HG03521 (cell line): ENCODE measurements at regions not wholly inside any gene's neighbourhood (a gene's known extent, or its start where the extent isn't known, plus 50 kb on each side); places are given as distances from the start of the nearest gene placed in this dataset.

Experiments
- ATAC-seq: cut with Tn5 transposase; IDR thresholded peaks from one replicate; pipeline ENCODE4 v1.9.1; 2021; ENCODE audit warnings: mild to moderate bottlenecking, moderate library complexity; ENCODE audit not compliant: unreplicated experiment

DNA sequence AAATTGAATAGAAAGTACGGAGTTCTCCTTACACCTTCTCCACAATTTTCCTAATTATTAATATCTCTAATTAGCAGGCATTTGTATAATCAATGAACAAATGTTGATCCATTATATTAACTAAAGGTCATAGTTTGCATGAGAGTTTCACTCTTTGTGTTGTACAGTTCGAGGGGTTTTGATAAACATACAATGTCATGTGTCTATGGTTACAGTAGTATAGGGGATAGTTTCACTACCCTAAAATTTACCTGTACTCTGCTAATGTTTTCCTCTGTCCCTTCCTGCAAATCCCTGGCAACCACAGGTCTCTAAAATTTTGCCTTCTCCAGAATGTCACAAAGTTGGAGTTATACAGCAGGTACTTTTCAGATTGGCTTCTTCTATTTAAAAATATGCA, 1199.8 kb upstream of the GJE1 start:
- ATAC-seq, result no peak

GRCh38 chr6:140931581-140931980, 1201.1 kb upstream of the GJE1 start:
- no peak for ATAC-seq

DNA sequence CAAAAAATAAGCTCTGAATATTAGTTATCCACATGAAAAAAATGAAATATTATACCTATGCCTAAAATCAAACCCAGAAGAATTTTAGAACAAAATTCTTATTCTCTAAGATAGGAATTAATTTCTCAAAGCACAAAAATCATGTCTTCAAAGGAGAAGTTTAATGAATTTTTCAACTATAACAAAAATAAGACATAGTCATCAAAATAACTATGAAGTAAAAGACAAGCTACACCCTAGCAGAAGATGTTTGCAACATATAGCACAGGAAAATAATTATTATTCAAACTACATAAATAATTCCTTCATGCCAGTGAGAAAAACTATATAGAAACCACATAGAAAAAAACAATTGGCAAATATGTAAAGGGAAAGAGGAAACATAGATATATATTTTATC, 1203.6 kb upstream of the GJE1 start:
- ATAC-seq, result no peak

GRCh38 chr6:140923048-140923447, 1209.7 kb upstream of the GJE1 start:
- no peak for ATAC-seq

GRCh38 chr6:140921366-140922226, 1211.1 kb upstream of the GJE1 start:
- peak; percentile 43 for ATAC-seq

DNA sequence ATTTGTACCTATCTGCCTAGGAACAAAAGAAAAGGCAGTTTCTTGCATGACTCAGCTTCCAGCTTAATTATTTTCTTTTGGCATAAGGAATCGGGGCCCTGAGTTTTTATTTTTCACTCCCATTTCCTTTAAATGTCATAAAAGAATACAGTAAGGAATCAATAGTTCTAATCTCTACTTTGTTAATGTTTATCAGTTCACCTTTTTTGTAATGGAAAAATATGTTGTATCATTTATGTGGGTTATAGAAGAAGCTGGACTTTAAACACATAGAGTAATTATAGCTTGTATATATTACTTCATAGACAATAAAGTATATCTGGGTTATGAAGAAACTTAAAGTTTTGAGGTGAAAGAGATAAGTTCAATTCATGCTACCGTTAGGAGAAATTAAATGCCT, 1214.8 kb upstream of the GJE1 start:
- no peak for ATAC-seq

GRCh38 chr6:140915551-140915950, 1217.2 kb upstream of the GJE1 start:
- no peak for ATAC-seq

- no peak for ATAC-seq
Observed at GRCh38 chr6:140915103-140915502, 1217.6 kb upstream of the GJE1 start.

DNA sequence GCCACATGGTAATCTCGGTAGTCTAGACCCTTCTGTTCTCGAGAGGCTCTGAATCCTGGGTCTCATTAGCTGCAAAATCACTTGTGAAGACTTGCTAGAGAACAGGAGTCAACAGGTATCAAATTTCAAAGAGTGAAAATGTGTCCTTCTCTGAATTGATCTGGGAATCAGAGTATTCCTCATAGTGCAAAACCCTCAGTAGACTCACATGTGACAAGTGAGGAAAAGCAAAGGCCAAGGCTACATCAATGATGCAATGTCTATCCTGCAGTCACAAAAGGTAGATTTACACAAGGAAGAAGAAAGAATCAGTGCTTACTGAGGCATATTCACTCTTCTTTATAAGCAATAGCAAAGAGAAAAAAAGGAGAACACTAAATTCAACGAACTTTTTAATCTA, 1220.0 kb upstream of the GJE1 start:
- no peak for ATAC-seq

GRCh38 chr6:140909625-140910024, 1223.1 kb upstream of the GJE1 start:
- ATAC-seq, result no peak

- ATAC-seq, result no peak
Observed at GRCh38 chr6:140909156-140909555, 1223.6 kb upstream of the GJE1 start.

DNA sequence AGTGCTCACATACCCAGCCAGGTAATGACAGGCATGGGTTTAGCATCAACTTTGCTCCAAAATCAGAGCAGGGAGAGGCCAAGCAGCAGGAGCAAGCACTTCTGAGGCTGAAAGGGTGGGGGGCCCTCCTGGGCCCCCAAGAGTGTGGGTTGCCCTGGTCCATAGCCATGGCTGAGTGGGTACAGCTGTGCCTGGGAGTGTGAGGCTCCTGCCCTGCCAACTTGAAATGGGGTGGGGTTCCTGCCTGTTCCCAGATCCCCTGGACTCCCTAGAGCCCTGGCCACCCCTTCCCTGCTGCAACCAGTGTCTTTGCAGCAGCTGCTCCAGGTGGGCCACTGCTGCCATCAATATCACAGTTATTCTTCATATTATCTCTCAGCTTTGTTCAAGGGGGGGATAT, 1224.2 kb upstream of the GJE1 start:
- ATAC-seq, result no peak

DNA sequence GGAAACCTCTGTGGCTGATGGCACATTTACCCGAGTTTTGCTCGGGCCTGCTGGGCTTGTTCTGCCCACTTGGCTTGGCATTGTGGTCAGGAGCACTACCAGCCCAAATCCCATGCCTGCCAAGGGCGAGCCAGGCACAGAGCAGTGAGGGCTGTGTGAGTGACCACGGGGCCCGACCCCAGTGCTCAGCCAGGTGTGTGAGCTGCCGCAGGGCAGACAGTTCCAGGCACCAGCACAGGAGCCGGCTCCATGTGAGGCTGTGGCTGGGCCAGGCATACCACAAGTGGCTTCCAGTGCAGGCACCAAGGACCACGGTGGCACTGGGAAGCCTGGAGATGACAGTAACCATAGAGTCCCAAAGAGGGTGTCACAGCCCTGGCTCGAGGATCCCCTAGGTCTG, 1225.5 kb upstream of the GJE1 start:
- ATAC-seq, result no peak

GRCh38 chr6:140905724-140906123, 1227.0 kb upstream of the GJE1 start:
- no peak for ATAC-seq

DNA sequence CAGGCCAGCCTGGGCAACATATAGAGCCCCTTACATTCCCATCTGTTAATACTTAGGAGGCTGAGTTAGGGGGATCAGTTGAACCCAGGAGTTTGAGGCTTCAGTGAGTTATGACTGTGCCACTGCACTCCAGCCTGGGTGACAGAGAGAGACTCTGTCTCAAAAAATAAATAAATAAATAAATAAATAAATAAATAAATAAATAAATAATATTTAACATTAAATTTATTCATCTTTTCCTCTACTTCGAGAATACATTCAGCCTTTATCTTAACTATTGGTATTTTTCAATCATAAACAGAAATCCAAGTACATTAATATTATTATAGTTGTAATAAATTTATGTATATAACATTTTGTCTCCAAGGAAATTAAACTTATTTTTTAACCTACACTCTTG, 1227.7 kb upstream of the GJE1 start:
- no peak for ATAC-seq

DNA sequence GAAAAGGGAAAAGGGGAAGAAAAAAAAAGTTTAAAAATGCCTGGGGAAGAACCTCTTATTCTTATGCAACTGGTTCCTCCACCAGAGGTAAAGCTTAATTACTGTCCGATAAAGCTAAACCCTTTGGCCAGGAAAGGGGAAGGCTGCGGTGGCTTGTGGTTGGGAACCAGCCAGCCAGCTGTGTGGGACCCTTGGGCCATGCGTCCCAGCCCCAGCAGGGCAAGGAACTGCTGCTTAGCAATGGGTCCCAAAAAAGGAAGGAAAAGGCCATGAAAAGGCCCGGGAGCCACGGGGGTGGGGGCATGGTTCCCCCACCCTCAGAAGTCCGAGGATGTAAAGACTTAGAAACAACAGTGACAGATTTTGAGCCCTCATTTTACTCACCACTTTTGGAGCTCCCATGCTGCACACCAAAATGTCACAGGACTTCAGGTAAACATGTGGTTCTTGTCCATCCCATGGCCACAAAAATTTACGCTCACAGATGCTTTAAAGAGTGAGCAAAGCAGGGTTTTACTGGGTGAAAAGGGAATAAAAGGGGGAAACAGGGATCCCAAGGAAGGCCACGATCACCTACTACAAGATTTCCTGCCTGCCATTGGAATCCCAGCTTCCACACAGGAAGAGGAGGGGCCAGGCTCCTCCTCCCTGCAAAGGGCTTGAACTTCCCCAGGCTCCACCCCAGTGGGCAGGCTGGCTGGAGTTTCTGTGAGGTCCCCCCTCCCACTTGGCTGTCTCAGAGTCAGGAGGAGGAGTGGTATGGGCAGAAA, 1234.7 kb upstream of the GJE1 start:
- ATAC-seq, result no peak

GRCh38 chr6:140897349-140897748, 1235.4 kb upstream of the GJE1 start:
- no peak for ATAC-seq

DNA sequence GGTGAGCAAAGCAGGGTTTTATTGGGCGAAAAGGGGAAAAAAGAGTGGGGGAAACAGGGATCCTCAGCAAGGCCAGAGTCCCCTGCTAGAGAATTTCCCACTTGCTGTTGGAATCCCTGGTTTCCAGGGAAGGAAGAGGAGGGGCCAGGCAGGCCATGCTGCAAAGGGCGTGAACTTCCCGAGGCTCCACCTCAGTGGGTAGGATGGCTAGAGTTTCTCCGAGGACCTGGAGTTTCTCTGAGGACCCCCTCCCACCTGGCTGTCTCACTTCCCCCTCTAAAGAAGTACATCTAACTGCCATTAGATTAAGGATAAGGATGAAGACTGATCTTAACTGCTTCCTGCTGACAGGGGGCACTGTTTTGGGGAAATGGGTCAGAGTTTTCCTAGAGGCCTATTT, 1239.3 kb upstream of the GJE1 start:
- no peak for ATAC-seq

- no peak for ATAC-seq
Observed at GRCh38 chr6:140879946-140880345, 1252.8 kb upstream of the GJE1 start.

GRCh38 chr6:140874066-140874465, 1258.7 kb upstream of the GJE1 start:
- no peak for ATAC-seq

DNA sequence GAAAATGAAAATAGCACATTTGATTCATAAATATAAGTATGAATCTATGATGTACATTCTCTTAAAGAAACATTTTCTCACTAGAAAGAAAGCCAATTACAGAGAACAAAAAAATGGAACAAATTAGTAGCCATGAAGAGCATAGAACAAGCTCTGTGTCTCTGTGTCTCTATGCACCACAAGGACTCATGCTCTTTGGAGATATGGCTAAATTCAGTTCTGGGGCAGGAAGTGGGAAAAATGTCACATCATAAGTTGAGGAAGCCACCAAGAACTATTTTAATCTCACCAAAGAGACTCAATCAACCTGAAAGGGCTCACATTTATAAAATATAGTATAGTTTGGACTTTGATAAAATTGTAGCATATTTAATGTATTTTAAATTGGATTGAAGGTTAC, 1259.8 kb upstream of the GJE1 start:
- no peak for ATAC-seq

DNA sequence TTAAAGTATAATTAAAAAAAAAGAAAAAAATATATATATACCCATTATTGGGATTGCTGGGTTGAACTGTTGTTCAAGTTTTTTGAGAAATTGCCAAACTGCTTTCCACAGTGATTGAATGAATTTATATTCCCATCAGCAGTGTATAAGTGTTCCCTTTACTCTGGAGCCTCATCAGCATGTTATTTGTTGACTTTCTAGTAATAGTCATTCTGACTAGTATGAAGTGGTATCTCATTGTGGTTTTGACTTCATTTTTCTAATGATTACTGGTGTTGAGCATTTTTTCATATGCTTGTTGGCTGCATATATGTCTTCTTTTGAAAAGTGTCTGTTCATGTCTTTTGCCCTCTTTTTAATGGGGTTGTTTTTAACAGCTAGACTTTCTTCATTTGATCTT, 1260.8 kb upstream of the GJE1 start:
- ATAC-seq, result no peak
